Activated CD4-positive, alpha-beta T cell treated with anti-CD3 and anti-CD28 coated beads, Interleukin-2, amount 50 U/mL, for 48 hours (primary cell): ENCODE measurements at regions not wholly inside any gene's neighbourhood (a gene's known extent, or its start where the extent isn't known, plus 50 kb on each side); places are given as distances from the start of the nearest gene placed in this dataset.
"Not testable (repeated sequence)": the region's sequence is repeated elsewhere in the genome, so short reads cannot be mapped to it uniquely, and the experiment has no call there.

Source experiments
- DNase-seq, 2 experiments: peaks; one replicate each; pipeline ENCODE4 v3.0.0-alpha.2; 2020

DNA sequence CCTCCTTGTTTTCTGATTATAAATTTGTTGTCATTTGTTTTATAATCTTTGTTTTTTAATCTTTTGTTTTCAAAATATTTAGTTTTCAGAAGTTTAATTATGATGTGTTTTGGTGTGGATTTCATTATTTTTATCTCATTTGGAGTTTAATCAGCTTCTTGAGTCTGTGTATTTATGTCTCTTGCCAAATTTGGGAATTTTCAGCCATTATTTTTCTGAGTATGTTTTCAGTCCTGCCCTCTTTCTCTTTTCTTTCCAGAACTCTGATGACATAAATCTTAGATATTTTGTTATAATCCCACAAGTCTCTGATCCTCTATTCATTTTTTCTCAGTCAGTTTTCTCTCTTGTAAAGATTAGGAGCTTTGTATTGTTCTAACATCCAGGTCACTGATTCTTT is 89.8 kb downstream of the RHOU start:
- no peak for DNase-seq

DNA sequence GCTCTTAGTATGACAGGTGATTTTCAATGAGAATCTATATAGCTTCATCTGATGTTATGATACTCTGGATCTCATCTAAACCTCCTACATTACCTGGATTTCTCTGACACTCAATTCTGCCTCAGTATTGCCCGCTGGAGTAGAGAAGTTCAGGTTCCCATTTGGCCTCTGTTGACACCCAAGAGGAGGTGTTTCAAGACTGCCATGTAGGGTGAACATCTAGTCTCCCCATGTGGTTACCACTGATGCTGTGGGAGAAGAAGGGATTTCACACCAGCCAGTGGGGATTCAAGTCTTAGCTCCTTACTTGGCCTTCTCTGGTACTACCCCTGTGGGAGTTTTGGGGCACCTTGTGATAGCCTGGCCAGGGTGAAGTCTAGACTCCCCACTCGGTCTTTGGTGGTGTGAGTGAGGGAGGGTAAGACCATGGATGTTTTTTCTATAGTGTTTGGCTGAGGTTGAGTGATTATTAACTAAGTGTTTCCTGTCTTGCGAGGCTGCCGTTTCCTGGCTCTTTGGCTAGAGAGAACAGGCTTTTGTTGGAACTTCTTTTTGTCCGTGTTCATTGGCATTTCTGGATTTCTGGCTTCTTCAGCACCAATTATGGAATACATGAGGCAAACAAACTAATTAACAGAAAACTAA is 90.7 kb downstream of the RHOU start:
- no peak for DNase-seq

DNA sequence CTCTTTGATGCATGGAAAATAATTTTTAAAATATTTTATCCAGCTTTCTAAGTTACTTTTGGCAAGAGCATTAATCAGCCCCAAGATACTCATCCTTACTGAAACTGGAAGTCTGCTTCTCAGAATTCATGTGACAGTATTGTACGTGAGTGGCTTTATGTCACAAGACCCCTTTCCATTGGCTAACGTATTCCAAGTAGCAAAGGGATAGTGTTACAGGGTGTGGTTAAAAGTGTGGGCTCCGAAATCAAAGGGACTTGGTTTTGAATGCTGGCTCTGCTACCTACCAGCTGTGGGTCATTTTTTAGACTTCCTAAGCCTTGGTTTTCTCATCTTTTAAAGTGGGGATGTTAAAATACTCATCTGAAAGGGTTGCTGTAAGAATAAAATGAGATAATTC is 91.7 kb downstream of the RHOU start:
- no peak for DNase-seq

DNA sequence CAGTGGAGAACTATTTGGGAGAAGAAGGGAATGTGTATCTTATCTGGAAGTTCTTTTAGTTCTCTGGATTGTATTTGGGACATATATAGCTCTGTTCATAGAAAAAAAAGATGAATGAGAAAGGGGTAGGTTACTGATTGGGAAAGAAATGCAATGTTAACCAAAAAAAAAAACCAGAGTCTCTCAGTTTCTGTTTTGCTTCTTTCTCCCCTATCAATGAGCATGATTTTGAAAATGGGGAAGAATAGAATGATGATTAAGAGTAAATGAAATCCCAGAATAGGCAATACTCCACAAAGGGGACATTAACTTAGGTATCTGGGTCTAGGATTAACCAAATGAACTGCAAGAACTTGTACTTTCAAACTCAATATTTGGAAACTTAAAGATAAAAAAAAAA is 92.9 kb downstream of the RHOU start:
- no peak for DNase-seq

DNA sequence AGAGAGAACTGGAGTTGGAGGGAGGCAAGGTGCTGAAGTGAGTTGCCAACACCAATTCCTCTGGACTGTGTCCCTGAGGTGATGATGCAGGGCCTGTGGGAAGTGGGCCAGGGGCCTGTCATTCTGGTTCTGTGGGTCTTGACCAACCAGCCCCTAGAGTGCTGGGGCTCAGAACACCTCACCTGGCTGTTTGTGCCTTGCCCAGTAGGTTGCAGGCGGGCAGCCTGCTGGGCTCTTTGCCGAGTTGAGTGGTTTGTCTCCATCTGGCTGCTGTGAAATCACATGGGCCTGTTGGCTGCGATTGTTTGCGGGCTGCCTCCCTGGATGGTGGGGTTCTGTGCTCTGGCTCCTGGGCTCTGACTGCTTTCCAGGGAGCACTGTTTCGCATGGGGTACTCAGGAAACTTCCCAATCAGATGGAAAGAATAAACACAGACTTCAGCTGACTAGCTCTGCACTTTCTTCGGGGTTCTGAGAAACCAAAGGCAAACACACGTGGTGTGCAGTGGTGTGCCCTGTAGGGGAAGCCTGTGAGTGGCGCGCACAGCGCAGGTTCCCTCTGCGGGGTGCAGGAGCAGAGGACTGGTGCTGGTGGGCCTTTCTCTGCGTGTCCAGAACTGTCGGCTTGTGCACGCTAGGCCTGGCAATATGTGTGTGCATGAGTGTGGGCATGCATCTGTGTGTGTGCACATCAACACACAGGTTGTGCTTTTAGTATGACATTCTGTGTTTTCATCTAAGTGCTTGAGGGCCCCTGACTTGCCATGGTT is 95.1 kb downstream of the RHOU start:
- no peak for DNase-seq

DNA sequence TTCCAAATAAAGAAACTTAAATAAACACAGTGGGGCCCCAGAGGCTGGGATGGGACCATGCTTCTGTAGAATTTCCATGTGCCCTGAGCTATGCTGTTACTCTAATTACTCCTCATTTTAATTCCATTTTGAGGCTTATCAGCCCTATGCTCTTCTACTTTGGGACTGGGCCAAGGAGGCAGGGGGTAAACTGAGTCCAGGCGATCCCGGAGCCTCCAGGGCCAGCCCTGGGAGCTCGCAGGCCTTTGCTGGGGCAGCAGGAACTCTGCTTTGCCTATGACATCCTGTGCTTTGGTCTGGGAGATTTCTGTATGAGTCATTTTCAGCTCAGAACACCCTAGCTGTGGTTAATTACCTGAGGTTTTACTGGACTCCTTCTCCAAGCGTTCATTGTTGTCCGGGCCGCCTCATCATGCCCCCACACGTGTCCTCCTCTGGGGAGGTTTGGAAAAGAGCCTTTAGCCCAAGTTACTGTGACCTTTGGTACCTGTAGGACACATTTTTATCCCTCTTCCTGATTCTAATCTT is 95.7 kb downstream of the RHOU start:
- DNase-seq = no peak

DNA sequence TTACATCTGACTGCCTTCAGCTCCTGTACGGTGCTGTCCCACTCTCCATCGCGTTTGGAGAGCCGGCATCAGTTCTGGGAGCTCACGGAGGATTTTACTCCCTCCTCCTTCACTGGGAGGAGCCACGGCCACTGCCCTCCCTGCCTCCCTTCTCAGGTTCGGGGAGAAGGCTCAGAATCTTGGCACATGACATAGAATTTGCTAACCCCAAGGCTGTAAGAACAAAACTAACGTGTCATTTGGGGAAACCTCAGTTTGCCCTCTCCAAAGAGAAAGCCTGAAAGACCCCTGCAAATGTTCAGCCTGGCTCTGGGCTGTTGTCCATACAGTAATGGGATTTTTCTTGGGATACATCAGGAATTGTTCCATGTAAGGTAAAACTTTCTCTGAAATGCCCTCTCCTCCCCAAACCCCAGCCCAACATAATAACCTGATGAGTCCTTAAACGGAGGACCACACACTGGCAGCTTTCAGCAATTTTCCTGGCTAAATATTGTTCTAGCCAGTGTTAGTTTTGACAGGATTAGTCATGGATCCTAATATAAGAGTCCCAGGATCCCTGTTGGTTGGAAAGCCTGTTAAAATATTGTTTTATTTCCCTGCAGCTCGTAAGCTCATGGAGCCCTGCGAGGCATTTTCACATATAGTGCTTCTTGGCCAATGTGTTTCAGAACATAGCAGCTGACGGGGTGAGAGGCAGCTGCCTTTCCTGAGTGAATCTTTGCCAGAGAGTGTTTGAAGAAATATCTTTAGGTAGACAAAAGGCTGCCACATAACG is 98.8 kb downstream of the RHOU start:
- DNase-seq = no peak

DNA sequence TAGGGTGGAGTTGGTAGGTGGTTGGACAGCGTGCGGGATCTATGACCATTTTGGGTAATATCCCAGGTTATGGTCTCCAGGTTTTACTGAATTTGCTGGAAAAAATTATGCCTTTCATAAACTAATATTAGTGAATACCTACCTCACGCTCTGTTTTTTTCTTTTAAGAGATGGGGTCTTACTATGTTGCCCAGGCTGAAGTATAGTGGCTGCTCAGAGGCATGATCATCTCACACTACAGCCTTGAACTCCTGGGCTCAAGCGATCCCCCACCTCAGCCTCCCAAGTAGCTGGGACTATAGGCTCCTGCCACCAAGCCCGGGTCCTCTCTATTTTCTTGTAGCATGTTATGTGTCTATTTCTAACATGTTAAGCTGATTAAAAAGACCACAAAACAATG is 100.2 kb downstream of the RHOU start:
- DNase-seq = no peak

DNA sequence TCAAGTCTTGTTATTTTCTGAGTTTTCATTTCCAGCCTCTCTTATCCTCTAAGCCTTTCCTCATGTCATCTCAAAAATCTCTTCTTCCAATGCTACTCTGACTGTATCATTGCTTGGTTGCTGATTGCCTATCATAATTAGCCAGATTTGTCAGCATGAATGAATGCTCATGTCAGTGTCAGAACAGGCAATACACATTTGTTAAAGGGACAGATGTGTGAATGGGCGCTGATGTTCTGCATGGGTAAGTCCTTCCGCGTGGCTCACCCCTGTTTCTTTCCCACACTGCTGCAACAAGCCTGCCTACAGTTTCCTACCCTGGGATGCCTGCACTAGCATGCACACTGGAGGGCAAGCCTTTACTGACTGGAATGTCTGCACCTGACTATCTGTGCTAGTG is 100.6 kb downstream of the RHOU start:
- no peak for DNase-seq

DNA sequence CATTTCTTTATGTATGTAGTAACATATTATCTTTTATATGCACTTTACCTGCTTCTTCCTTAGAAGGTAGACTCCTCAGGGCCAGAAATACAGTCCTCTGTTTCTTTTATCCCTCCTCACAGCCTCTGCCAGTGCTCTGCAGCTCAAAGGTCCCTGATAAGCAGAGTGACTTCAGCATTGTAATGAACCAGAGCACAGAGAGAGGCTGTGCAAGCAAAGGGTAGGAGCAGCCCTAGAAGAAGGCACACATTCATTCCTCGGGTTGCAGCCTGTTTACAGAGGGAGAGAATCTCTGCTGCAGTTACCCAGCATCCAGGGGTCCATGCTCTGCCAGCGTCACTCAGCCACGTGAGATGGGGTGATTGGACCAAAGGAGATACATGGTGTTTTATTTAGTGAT is 101.1 kb downstream of the RHOU start:
- DNase-seq = no peak

DNA sequence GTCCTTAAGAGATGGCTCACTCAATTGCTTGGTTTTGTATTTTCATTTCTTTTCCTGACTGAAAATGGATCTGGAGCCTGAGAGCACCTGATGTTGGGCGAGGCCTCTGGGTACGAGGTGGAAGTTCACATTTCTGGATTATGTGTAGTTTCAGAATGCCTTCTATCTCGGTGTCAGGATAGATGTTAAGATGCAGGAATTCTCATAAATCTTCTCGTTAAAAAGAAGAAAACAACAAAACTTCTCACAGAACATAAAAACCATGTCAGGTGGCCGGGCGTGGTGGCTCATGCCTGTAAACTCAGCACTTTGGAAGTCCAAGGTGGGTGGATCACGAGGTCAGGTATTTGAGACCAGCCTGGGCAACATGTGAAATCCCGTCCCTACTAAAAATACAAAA is 101.8 kb downstream of the RHOU start:
- DNase-seq = no peak

DNA sequence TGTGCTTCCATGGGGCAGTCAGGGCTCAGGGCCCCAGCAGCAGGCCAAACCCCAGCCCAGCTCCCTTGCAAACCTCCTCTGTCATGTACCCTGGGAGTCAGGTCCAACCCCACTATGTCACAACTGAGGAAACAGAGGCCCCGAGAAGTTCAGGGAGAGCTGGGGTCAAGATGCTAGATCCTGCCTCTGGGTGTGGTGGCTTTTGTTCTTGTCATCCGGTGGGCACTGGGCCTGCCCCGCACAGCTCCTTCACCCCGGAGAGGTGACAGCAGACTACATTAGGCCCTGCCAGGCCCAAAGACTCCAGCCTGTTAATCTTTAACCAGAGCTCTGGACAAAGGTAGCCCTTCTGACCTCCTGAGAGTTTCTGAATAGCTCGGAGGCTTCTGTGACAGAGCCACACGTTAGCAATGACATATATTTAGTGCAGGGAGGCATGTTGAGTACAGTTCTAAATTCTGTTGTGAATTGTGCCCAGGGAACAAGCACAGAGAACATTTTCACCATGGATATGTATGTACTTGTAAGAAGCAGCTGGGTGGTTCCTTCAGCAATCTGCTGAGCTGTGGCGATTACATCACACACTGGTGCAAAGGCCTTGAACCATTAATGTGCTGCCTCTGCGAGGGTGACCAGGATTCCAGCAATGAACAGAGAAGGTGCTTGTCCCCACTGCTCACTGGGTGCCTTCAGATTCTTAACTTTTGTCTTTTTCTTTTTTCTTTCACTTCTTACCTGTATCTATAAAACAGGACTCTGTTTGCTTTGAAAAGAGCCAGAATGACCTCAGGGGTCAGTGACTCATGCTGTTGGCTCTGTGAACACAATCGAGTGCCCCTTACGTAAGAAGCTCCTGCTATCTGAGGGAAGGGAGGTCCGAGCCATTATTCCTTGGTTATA is 102.8 kb downstream of the RHOU start:
- no peak for DNase-seq

DNA sequence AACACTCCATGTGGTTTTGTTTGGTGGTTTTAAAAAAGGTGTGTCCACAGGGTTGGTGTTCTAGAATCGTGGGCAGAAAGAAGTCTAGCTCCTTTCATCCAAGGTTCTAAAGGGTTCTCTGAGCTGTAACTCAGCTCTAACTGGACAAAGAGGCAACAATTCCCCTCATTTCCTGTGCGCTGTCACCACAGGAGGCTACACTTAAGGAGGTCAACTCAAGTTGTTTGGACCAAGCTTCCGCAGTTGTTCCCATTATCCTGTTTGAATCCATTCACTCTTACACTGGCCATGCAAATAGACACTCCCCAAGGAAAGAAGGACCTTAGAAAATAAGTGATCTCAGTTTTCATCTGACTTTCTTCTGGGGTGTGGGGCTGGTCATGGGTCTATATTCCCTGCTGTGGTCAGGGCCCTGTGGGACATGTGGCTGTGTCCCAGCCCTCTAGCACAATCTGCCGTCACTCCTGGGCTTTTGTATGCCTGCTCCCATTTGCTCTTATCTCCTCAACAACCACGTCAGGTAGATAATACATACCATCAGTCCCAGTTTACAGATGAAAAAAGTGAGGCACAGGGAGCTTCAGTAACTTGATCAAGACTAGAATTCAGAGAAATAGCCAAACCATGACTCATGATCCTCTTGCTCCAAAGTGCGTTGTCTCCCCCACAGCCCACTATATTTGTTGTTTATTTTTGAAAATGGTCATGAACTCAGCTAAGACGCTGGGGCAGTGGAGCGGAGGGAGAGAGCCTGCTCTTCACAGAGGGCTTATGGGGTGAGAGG is 103.6 kb downstream of the RHOU start:
- no peak for DNase-seq

DNA sequence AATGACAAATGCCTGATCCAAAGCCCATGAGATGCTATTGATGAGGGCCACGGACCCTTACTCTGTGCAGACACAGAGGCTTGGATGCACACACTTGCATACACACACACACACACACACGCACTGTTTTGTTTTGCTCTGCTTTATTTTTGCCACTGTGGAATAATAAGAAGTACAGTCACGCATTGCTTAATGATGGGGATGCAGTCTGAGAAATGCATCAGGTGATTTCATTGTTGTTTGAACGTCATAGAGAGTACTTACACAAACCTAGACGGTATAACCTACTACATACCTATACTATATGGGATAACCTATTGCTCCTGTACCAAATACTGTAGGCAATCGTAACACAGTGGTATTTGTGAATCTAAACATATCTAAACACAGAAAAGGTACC is 104.4 kb downstream of the RHOU start:
- no peak for DNase-seq

DNA sequence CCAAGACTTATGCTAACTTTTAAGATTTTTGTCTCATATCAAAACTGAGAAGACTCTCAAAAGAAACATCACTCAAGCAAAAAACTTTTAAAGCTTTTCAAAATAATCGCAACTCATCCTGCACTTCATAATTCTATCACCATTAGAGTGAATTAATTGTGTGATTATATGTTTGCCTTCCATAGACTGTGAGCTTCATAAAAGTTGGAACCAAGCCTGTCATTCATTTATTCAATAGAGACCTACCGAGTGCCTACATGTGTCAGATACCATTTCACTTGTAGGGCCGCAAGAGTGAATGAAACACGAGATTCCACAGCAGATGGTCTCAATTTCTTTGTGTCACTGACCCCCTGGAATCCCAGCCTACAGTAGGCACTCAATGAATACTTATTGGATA is 106.4 kb downstream of the RHOU start:
- DNase-seq = no peak

DNA sequence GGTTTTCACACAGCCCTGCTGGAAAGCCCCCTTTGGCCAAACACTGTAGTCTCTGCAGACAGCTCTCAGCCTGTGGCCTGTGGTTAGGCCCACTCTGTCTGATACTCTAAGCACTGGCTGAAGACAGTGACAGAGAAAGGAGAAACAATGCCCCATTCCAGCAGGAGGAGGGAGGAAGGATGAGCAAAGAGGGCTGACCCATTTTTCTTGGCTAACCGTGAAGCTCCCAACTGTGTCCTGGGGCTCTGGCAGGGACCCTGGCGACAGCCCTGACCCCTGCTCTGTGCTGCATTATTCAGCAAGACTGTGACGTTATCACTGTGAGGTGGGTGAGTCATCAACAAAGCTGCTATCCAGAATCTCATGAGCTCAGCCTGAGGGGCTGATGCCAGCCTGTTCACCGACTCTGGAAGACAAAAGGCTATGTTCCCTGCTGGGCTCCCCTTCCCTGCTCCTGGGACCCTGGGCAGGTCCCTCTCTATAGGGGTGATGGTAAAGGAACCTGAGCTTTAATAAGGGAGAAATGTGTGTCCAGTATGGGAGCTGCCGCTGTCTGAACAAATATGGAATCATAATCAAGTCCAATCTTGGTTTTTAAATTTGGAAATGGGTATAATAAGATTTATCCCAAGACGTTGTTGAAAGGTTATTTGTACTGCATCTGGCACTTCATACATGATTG is 107.0 kb downstream of the RHOU start:
- no peak for DNase-seq

DNA sequence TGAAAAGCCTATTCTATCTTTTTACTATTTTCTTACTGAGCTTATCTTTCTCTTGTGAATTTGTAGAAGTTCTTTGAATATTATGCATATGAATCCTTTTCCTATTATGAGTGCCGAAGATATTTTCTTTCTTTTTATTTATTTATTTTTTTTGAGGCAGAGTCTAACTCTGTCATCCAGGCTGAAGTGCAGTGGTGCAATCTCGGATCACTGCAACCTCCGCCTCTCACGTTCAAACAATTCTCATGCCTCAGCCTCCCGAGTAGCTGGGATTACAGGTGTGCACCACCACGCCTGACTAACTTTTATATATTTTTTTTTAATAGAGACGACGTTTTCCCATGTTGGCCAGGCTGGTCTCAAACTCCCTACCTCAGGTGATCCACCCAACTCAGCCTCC is 109.8 kb downstream of the RHOU start:
- DNase-seq = no peak

DNA sequence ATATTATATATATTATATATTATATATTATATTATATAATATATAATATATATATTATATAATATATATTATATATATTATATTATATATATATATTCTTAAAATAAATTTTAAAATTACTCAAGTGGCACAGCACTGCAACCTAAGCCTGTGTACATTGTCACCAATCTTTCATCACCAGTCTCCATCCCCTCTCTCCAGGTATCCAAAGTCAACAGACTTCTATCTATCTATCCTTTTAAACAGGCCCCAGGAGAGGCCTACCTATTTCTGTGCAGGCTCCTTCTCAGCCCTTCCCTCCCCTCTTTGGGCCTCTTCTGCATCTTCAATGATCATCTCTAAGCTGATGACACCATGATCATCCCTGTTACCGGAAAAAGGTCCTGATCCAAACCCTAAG is 111.7 kb downstream of the RHOU start:
- DNase-seq = no peak

DNA sequence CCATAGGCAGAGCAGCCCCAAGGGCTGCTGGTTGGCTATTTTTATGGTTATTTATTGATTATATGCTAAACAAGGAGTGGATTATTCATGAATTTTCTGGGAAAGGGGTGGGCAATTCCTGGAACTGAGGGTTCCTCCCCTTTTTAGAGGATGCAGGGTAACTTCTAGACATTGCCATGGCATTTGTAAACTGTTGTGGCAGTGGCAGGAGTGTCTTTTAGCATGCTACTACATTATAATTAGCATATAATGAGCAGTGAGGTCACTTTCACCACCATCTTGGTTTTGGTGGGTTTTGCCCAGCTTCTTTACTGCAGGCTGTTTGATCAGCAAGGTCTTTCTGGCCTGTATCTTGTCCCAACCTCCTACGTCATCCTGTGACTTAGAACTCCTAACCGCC is 112.2 kb downstream of the RHOU start:
- not testable (repeated sequence) for DNase-seq

DNA sequence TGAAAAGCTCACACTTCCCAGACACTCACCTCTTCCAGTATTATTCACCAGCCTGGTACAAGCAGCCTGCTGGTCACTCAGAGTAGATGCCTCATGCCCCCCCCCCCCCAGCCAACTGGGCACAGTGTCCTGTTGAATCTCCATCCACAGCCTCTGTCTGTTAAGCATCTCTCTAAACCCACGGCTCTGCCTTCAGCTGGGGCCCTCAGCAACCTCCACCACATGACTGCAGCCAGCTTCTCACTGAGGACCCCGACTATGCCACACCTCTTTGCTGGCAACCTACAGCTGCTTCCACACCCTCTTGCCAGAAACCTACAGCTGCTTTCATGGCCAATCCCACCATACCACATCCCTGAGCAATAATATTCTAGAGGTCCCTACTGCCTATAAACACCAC is 113.1 kb downstream of the RHOU start:
- no peak for DNase-seq

DNA sequence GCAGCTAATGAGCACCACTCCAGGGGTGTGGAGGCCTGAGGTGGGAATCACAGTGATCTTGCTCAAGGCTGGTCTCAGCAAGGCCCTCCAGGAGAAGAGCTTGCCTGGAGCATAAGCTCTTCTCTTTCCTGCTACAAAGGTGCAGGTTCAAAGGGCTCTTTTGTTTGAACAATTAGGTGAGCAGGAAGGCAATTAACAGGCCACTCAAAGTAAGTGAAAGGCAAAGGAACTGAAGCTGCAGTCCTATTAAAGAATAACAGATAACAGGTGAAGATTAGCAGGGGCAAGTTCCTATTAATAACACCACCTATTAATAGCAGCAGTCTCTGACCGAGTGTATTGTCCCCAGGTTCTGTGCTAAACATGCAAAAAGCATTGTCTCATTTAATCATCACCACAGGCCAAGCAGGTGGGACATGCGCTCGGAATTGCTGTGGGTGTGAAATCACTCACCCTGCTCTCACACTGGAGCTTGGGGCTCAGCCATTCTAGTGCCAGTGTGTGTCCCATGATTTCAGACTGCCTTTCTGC is 113.8 kb downstream of the RHOU start:
- DNase-seq = no peak
